Liver (tissue), 8 donors: ENCODE measurements at regions not wholly inside any gene's neighbourhood (a gene's known extent, or its start where the extent isn't known, plus 50 kb on each side); places are given as distances from the start of the nearest gene placed in this dataset.

Source experiments
- DNase-seq: peaks from one replicate; pipeline ENCODE4 v3.0.0-alpha.2; 2017; ENCODE audit warnings: low spot score
- H3K27ac ChIP-seq, 2 donors: one replicate each; pipeline ENCODE4 v1.7.0; 2013; ENCODE audit warnings: inconsistent platforms in 2 of 2, low read length in 2 of 2, control low read depth in 1 of 2, low read depth in 1 of 2, mild to moderate bottlenecking in 1 of 2
- H3K27me3 ChIP-seq, 4 donors: one replicate each; pipeline versions ENCODE4 v1.6.1 to v1.7.0; 2013; ENCODE audit warnings: low read length in 3 of 4, inconsistent platforms in 1 of 4, mild to moderate bottlenecking in 1 of 4, moderate library complexity in 1 of 4; ENCODE audit not compliant: control insufficient read depth in 4 of 4, insufficient read depth in 4 of 4
- H3K36me3 ChIP-seq, 4 donors: one replicate each; pipeline versions ENCODE4 v1.6.1 to v1.7.0; 2013; ENCODE audit warnings: low read length in 3 of 4, mild to moderate bottlenecking in 3 of 4, low read depth in 1 of 4, moderate library complexity in 1 of 4; ENCODE audit not compliant: control insufficient read depth in 4 of 4, insufficient read depth in 3 of 4
- H3K4me1 ChIP-seq, 4 donors: one replicate each; pipeline versions ENCODE4 v1.6.1 to v1.7.0; 2013; ENCODE audit warnings: low read length in 3 of 4, mild to moderate bottlenecking in 3 of 4, moderate library complexity in 1 of 4; ENCODE audit not compliant: control insufficient read depth in 4 of 4, insufficient read depth in 4 of 4
- H3K4me3 ChIP-seq, 3 donors: one replicate each; pipeline versions ENCODE4 v1.6.1 to v1.7.0; 2013; ENCODE audit warnings: low read length in 3 of 3, control low read depth in 1 of 3, low read depth in 1 of 3, mild to moderate bottlenecking in 1 of 3
- H3K9ac ChIP-seq, 2 donors: one replicate each; pipeline ENCODE4 v1.7.0; 2013; ENCODE audit warnings: low read length in 2 of 2, mild to moderate bottlenecking in 2 of 2, moderate library complexity in 2 of 2, control low read depth in 1 of 2, low read depth in 1 of 2
- H3K9me3 ChIP-seq, 4 donors: one replicate each; pipeline versions ENCODE4 v1.6.1 to v1.7.0; 2013; ENCODE audit warnings: low read length in 3 of 4; ENCODE audit not compliant: control insufficient read depth in 4 of 4
- EGR1 ChIP-seq, 2 donors: IDR thresholded peaks; 2 replicates each; pipeline ENCODE4 v1.6.1; 2016 to 2018; ENCODE audit warnings: antibody characterized with exemption in 2 of 2, low read depth in 2 of 2
- FOXA1 ChIP-seq: IDR thresholded peaks from 2 replicates; pipeline ENCODE4 v1.6.1; 2016; ENCODE audit warnings: antibody characterized with exemption
- FOXA2 ChIP-seq: IDR thresholded peaks from 2 replicates; pipeline ENCODE4 v1.6.1; 2016; ENCODE audit warnings: antibody characterized with exemption
- GABPA ChIP-seq, 2 donors: IDR thresholded peaks in 1 of 2; conservative IDR thresholded peaks in 1 of 2; 2 replicates each; pipeline ENCODE4 v1.6.1; 2016; ENCODE audit warnings: antibody characterized with exemption in 2 of 2, mild to moderate bottlenecking in 1 of 2, moderate library complexity in 1 of 2
- HNF4A ChIP-seq, 2 donors: conservative IDR thresholded peaks; 2 replicates each; pipeline ENCODE4 v1.6.1; 2016; ENCODE audit warnings: antibody characterized with exemption in 2 of 2, mild to moderate bottlenecking in 2 of 2
- HNF4G ChIP-seq: IDR thresholded peaks from 2 replicates; pipeline ENCODE4 v1.6.1; 2016; ENCODE audit warnings: antibody characterized with exemption
- JUND ChIP-seq, 2 donors: IDR thresholded peaks; 2 replicates each; pipeline ENCODE4 v1.6.1; 2016; ENCODE audit warnings: antibody characterized with exemption in 2 of 2
- NR2F2 ChIP-seq: IDR thresholded peaks from 2 replicates; pipeline ENCODE4 v1.6.1; 2016; ENCODE audit warnings: antibody characterized with exemption
- REST ChIP-seq: IDR thresholded peaks from 2 replicates; pipeline ENCODE4 v1.6.1; 2016; ENCODE audit warnings: antibody characterized with exemption, mild to moderate bottlenecking
- SP1 ChIP-seq: IDR thresholded peaks from 2 replicates; pipeline ENCODE4 v1.6.1; 2018; ENCODE audit warnings: antibody characterized with exemption, mild to moderate bottlenecking
- TAF1 ChIP-seq: conservative IDR thresholded peaks from 2 replicates; pipeline ENCODE4 v1.6.1; 2016; ENCODE audit warnings: antibody characterized with exemption, mild to moderate bottlenecking
- YY1 ChIP-seq: IDR thresholded peaks from 2 replicates; pipeline ENCODE4 v1.6.1; 2016; ENCODE audit warnings: antibody characterized with exemption, mild to moderate bottlenecking
- ZBTB33 ChIP-seq: IDR thresholded peaks from 2 replicates; pipeline ENCODE4 v1.6.1; 2016; ENCODE audit warnings: antibody characterized with exemption
- WGBS: extraction: QIAGEN DNeasy Blood & Tissue Kit; methylation state at CpG from one replicate; pipeline ENCODE4 v1.1.7; 2013; 5-methylcytosine and 5-hydroxymethylcytosine counted together
- TF ChIP-seq, protein P1 (sequence below): IDR thresholded peaks from 2 replicates; pipeline ENCODE4 v1.6.1; 2016; ENCODE audit warnings: antibody characterized with exemption
- TF ChIP-seq, protein P2 (sequence below): IDR thresholded peaks from 2 replicates; pipeline ENCODE4 v1.6.1; 2016; ENCODE audit warnings: antibody characterized with exemption
- TF ChIP-seq, protein P3 (sequence below): fragments of 150-350 bp; IDR thresholded peaks from 2 replicates; pipeline ENCODE4 v1.5.1; 2017; ENCODE audit warnings: improper control_type of control experiment, low read depth, low read length; ENCODE audit not compliant: missing input control
- donor health status: healthy.
- donor health status: healthy.
- donor health status: healthy.
- donor health status: healthy.
- donor health status: healthy.

DNA sequence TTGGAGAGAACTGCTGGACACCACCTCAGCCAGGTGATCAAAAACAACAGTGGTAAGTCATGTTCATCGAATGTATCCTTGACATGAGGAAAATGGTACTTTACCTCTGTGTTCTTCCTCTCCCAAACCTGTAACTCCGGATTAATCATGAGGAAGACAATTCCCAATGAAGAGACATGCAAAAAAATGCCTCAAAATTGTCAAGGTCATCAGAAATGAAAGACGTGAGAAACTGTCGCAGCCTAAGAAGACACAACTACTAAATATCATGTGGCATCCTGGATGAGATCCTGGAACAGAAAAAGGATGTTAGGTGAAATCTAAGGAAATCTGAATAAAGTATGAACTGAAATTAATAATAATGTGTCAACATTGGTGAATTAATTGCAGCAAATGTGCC lies 178.4 kb downstream of the LACC1 start:
- no peak overlapping the region for H3K9ac ChIP-seq
- H3K27ac ChIP-seq = no peak overlapping the region
- no peaks in the 10 kb centered on the region for H3K27me3 ChIP-seq
- no peak overlapping the region for H3K4me3 ChIP-seq
- peaks cover 0 to 18% (median 6%) of the 10 kb centered on the region in 4 donors for H3K4me1 ChIP-seq
- no peaks in the 10 kb centered on the region for H3K9me3 ChIP-seq
- 90% methylated on average over 4 of the region's 4 CpGs for WGBS
- no peaks in the 10 kb centered on the region for H3K36me3 ChIP-seq
- TF ChIP-seq SP1 (no peak), HNF4A (conservative IDR thresholded peaks at IDR 0.05) (no peak), GABPA (IDR thresholded peaks at IDR 0.05 in 1 of 2, conservative IDR thresholded peaks at IDR 0.05 in 1 of 2) (no peak), YY1 (no peak), HNF4G (no peak), TAF1 (no peak), FOXA2 (no peak)
- TF ChIP-seq, protein P1, sequence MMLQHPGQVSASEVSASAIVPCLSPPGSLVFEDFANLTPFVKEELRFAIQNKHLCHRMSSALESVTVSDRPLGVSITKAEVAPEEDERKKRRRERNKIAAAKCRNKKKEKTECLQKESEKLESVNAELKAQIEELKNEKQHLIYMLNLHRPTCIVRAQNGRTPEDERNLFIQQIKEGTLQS = no peak
- DNase-seq = no peak

GRCh38 chr13:44058624-44059215 lies 179.0 kb downstream of the LACC1 start:
- H3K9ac ChIP-seq = no peak overlapping the region
- no peak overlapping the region for H3K4me3 ChIP-seq
- no peaks in the 10 kb centered on the region for H3K36me3 ChIP-seq
- no peak overlapping the region for H3K27ac ChIP-seq
- no peak for TF ChIP-seq ZBTB33
- TF ChIP-seq FOXA1 = no peak
- no peak for TF ChIP-seq JUND (IDR thresholded peaks at IDR 0.05)
- TF ChIP-seq REST = no peak
- TF ChIP-seq GABPA (IDR thresholded peaks at IDR 0.05 in 1 of 2, conservative IDR thresholded peaks at IDR 0.05 in 1 of 2) = no peak
- TF ChIP-seq, protein P2, sequence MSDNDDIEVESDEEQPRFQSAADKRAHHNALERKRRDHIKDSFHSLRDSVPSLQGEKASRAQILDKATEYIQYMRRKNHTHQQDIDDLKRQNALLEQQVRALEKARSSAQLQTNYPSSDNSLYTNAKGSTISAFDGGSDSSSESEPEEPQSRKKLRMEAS = no peak
- WGBS = 82% methylated on average over 1 of the region's 1 CpG
- no peaks in the 10 kb centered on the region for H3K9me3 ChIP-seq
- no peaks in the 10 kb centered on the region for H3K27me3 ChIP-seq
- peaks cover 0 to 16% (median 6%) of the 10 kb centered on the region in 4 donors for H3K4me1 ChIP-seq
- no peak for DNase-seq

DNA sequence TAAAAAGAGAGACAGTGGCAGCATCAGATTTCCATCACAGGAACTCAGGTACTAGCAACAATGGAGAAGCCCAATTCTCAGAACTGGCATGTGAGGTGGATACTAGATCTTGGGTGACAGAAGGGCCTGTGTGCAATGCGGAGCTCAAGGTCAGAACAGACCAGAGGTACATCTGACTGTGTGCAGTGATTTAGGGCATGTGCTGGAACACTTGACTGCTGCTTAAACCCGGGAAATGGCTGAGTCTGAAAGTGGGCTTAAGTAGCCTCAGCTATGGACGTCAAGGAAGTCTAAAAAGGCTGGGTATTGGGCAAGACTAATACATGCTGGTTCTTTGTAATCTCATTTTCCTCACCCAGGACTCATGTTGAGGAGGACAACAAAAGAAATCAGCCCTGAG lies 182.2 kb downstream of the LACC1 start:
- no peak for TF ChIP-seq SP1
- TF ChIP-seq EGR1 (IDR thresholded peaks at IDR 0.05; ENCODE audit: low read depth in 2 of 2) = no peak
- TF ChIP-seq, protein P1 = no peak
- no peak for TF ChIP-seq HNF4A (conservative IDR thresholded peaks at IDR 0.05)
- no peak for TF ChIP-seq FOXA1
- TF ChIP-seq, protein P3, sequence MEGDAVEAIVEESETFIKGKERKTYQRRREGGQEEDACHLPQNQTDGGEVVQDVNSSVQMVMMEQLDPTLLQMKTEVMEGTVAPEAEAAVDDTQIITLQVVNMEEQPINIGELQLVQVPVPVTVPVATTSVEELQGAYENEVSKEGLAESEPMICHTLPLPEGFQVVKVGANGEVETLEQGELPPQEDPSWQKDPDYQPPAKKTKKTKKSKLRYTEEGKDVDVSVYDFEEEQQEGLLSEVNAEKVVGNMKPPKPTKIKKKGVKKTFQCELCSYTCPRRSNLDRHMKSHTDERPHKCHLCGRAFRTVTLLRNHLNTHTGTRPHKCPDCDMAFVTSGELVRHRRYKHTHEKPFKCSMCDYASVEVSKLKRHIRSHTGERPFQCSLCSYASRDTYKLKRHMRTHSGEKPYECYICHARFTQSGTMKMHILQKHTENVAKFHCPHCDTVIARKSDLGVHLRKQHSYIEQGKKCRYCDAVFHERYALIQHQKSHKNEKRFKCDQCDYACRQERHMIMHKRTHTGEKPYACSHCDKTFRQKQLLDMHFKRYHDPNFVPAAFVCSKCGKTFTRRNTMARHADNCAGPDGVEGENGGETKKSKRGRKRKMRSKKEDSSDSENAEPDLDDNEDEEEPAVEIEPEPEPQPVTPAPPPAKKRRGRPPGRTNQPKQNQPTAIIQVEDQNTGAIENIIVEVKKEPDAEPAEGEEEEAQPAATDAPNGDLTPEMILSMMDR = no peak
- TF ChIP-seq NR2F2 = no peak
- TF ChIP-seq GABPA (IDR thresholded peaks at IDR 0.05 in 1 of 2, conservative IDR thresholded peaks at IDR 0.05 in 1 of 2) = no peak
- TF ChIP-seq YY1 = no peak
- TF ChIP-seq, protein P2 = no peak
- no peak for TF ChIP-seq FOXA2
- no peaks in the 10 kb centered on the region for H3K27me3 ChIP-seq
- H3K27ac ChIP-seq = no peak overlapping the region
- H3K4me3 ChIP-seq = no peak overlapping the region
- no peaks in the 10 kb centered on the region for H3K9me3 ChIP-seq
- H3K4me1 ChIP-seq = no peaks in the 10 kb centered on the region
- WGBS = 95% methylated on average over 3 of the region's 3 CpGs
- no peak for DNase-seq
- H3K9ac ChIP-seq = no peak overlapping the region
- no peaks in the 10 kb centered on the region for H3K36me3 ChIP-seq
